Medulla oblongata (tissue), 1 donor: ENCODE measurements at regions not wholly inside any gene's neighbourhood (a gene's known extent, or its start where the extent isn't known, plus 50 kb on each side); places are given as distances from the start of the nearest gene placed in this dataset.

Source experiments
- DNase-seq: peaks from one replicate; pipeline ENCODE4 v3.0.0-alpha.2; 2015; ENCODE audit errors: extremely low spot score

- no peak for DNase-seq
These were observed 150.8 kb upstream of the SYT13 start for GRCh38 chr11:45436966-45437365.

GRCh38 chr11:45436118-45436517 lies 150.0 kb upstream of the SYT13 start:
- no peak for DNase-seq

- DNase-seq, result no peak
These were observed 149.6 kb upstream of the SYT13 start for GRCh38 chr11:45435706-45436105.

DNA sequence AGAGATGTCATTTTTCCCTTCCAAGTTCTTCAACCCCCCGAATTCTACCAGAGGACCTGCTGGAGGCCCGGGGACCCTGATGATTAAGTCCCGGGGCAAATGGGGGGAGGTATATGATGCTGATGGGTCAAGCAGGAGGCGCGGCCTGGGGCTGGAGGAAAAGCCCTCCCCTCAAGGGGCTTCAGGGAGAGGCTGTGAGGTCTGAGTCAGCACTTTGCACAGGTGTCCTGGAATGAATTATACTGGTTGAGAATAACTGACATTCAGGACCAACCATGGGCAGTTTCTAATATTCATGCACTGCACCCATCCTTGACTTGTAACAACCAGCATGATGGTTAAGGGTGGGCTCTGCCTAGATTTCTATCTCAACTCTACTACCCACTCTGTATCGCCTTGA lies 146.8 kb upstream of the SYT13 start:
- DNase-seq, result no peak

DNA sequence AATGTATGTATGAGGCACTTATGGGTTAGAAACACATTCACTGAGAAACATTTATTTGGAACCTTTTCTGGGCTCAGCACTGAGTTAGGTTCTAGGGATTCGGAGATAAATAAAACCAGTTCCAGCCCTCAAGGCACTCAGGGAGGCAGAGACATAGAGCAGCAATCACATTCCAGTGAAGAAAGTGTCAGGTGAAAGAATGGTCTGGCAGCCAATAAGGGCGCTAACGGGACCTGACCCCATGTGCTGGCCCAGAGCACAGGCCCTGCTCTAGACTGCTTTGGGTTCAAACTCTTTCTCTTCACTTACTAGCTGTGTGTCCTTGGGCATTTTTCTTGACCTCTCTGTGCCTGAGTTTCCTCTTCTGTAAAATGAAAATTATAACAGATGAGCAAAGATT lies 146.0 kb upstream of the SYT13 start:
- DNase-seq, result no peak

- DNase-seq, result no peak
These were observed 145.2 kb upstream of the SYT13 start for GRCh38 chr11:45431046-45432018.

- DNase-seq, result no peak
These were observed 144.2 kb upstream of the SYT13 start for GRCh38 chr11:45430361-45430760.

DNA sequence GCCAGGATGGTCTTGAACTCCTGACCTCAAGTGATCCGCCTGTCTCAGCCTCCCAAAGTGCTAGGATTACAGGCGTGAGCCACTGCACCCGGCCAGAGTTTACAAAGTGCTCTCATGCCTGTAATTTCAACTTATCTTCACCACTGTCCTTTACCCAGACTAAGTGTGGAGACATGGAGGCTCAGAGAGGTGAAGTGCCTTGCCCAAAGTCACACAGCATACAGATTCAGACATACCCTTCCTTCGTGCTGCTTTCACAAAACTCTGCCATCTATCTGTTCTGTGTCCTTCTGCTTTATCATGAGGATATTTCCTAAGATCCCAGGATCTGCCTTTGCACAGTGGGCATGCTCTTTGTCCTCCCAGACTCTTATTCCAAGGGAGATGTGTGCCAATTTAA lies 143.6 kb upstream of the SYT13 start:
- no peak for DNase-seq

GRCh38 chr11:45428541-45429230 lies 142.5 kb upstream of the SYT13 start:
- no peak for DNase-seq

- DNase-seq, result no peak
These were observed 142.0 kb upstream of the SYT13 start for GRCh38 chr11:45428116-45428515.

DNA sequence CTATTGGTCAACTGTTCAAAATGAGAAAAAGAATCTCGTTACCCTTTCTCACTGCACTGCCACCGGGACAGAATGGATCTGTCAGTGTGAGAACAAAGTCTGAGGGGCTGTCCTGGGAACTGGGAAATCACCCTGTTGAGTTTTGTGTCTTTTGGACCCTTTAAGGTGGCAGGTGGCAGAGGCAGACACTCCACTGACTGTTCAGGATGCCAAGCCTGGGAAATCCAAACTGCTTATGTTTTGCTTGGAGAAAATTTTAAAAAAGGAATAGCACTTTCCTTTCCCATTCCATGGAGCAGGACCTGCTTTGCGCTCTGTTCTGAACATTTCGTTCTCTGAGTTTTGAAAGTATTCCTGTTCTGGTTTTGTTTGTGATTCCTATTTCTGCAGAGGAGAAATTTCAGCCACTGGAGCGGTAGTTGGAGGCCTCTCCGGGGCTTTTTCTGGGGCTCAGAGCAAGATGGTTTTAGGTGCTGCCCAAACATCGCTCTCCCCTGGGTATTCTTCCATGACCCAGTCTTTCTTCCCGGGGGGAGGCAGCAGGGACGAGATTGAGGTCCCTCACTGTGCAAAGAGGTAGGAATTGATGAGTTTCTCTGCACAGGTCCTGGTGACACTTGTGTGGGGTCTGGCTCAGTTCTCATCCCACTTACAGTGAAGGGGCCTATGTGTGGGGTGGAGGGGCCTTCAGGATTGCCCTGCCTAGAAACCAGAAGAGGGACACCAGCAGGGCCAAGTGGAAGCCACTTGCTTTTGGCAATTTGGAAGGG lies 138.5 kb upstream of the SYT13 start:
- DNase-seq, result no peak

DNA sequence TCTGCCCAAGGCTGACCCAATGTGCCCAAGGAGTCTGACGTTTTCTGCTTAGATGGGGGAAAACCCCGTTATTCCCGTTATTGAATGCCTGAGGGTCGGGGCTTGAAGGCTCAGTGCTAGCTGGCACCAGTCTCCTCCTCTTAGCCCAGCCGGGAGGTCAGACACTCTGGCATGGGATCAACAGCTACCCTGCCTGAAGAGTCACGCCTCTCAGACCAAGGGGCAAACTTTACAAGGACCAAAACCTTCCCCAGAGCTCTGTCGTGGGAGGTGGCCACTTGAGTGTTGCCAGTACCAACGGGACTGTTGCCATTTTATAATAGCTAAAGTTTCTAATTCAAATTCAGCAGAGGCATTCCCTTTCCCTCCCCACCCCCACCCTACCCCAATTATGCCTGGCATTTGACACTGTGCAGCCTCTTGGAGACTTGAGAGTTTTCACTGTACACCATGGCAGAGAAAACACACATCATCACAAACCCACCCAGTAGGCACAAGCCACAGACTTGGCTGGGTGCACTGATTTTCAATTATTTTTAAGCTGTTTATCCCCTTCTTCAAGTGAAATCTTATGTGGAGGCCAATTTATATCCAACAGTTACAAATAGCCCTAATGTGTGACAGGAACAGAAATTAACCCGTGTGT lies 137.5 kb upstream of the SYT13 start:
- no peak for DNase-seq

GRCh38 chr11:45423036-45423435 lies 136.9 kb upstream of the SYT13 start:
- DNase-seq, result no peak

DNA sequence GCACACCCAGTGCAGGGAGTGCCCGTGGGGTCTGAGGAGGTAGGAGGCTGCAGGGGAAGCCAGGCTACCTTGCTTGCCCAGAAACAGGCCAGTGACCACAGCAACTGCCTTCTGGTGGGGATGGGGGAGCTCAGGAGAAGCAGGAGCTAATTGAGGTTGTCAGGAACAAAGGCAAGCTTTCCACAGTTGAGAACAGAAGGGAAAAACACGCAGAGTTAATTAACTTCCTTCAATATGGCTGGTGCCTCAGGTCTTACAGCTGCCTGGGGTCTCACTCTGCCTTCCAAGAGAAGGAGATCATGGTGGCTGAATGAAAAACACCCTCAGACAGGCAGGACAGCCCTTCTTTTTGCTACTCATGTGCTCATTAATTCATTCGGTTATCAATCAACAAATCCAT lies 127.9 kb upstream of the SYT13 start:
- no peak for DNase-seq

DNA sequence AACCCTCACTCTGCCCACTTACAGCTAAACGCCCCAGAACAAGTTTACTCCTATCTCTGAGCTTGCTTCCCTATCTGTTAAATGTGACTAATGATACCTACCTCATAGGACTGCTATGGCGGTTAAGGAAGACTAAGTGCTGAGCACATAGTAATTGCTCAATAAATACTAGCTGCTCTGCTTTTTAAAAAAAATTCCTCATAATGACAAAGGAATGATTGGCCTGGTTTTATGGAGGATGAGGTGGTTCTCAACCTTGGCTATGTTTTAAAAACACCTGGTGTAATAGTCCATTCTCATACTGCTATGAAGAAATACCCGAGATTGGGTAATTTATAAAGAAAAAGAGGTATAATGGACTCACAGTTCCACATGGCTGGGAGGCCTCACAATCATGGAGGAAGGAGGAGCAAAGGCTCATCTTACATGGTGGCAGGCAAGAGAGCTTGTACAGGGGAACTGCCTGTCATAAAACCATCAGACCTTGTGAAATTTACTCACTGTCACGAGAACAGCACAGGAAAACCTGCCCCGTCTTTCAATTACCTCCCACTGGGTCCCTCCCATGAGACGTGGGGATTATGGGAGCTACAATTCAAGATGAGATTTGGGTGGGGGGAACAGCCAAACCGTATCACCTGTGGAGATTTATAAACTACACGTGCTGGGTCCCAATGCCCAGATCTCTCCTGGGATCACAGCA lies 127.2 kb upstream of the SYT13 start:
- DNase-seq, result no peak

GRCh38 chr11:45412521-45412920 lies 126.4 kb upstream of the SYT13 start:
- no peak for DNase-seq

DNA sequence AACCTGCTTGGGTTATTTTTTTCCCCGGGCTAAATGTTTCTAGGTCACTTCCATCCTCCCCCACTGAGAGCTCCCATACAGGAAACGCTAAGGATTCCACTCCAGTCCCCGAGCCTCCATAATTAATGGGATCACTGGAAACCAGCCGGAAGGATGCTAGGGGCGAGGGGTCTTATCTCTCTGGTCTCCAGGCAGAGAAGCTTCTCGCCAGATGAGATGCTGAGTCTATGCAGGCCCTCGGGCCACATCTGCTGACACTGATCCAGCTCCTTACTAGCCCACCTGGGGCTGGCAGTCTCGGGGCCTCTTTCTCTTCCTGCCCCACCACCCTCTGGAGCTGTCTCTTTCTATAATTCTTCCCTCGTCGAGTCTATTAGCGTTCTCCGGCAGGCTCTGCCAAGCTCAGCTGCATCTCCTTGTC lies 125.9 kb upstream of the SYT13 start:
- no peak for DNase-seq

- DNase-seq, result no peak
These were observed 125.2 kb upstream of the SYT13 start for GRCh38 chr11:45411228-45411946.

- DNase-seq, result no peak
These were observed 124.5 kb upstream of the SYT13 start for GRCh38 chr11:45410391-45411227.

DNA sequence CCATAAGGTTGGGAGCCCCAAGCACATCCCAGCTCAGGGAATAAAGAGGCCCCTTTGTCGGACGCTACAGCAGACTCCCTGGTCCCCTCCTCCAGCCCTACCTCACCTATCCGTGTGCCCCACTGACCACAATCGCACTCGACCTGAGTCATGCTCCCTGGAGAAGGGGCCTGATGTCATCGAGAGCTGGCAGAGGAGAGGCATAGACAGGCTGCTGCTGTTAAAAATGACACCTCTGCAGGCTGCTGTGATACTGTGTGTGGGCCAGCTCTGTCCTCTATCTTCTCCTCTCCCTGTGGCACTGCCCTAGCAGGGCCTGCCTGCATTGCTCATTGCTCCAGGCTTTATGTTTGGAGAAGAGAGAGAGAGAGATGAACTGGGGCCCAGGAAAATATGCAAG lies 123.4 kb upstream of the SYT13 start:
- DNase-seq, result no peak
